Dedifferentiated amniotic fluid mesenchymal stem cell (primary cell): ENCODE measurements at regions not wholly inside any gene's neighbourhood (a gene's known extent, or its start where the extent isn't known, plus 50 kb on each side); places are given as distances from the start of the nearest gene placed in this dataset.

ENCODE experiments used
- DNase-seq: peaks from one replicate; pipeline ENCODE4 v3.0.0-alpha.2; 2016; ENCODE audit errors: extremely low spot score

DNA sequence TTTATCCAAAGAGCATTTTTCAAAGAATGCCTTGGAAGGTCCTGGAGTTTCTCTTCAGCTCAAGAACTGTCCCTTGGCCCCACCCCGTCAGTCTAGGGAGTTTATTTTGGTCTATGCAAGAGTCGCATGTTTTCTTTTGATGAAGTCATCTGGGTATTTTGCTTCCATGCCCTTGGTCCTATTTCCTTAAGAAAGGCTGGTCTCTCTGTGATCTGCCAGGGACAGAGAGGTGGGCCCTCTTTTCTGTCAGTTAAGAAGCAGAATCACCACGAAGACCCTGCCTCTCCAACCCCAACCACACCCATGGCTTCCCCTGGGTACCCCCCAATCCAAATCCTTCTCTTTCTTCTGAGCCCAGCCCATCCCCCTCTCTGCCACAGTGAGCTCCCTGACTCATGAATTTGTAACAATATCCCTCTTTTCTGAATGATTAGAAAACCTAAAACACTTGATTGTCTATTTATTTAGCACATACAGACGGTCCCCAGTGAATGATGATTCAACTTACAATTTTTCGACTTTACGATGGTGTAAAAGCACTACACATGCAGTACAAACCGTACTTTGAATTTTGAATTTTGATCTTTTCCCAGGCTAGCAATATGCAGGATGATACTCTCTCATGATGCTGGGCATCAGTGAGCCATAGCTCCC, 163.5 kb upstream of the ADRA1B start:
- DNase-seq: peak; percentile 28

DNA sequence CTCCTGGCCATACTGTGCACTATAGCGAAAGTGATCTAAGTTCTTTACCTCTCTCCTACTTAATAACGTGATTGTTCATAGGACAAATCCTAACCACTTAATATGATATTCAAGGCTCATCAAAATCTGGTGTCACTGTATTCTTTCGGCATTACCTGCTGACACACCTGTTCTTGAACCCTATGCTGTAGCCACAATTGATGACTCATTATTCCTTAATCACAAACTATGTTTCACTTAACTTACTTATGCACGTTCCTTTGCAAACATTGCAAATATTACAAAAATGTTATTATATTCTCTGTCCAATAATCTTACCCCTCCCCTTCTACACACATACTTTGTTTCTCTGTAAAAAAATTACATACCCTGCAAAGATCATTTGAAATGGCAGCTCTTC, 158.1 kb upstream of the ADRA1B start:
- no peak for DNase-seq

DNA sequence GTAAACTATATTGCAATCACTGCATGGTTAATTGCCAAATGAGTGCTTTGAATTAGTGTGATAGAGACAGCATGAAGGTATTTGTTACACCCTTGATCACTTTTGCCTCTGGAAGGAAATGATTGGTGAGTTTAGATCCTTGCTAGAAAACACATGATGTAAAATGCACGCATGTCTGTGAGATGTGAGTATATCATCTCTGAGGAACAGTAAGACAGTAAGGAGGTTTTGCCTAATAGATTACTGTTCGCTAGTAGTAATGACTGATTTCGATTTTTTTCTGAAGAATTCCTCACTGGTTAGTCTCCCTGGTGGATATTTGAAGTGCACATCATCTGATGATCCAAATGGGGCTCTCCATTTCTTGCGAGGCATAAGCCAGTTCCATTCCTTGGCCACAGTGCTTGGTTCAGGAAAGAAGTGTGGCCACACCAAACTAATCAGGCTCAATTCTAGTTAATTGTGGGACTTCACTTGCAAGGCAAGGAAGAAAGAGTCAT, 156.4 kb upstream of the ADRA1B start:
- no peak for DNase-seq

DNA sequence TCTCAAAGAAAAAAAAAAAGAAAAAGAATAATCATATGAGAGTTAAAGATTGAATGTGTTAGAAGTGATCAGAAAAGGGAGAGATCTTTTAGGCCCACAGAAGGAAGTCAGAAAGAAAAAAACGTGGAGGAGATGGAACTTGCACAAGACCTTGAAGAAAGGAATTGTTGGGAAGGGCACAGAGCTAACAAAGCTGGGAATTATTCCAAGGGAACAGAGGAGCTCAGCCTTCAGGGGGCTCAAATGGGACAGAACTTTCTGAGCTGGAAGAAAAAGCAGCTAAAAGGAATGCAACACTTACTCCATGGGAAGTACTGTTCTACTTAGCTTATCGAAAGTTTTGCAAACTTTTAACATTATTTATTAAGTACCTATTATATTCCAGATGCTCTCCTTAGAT, 153.4 kb upstream of the ADRA1B start:
- DNase-seq: no peak

DNA sequence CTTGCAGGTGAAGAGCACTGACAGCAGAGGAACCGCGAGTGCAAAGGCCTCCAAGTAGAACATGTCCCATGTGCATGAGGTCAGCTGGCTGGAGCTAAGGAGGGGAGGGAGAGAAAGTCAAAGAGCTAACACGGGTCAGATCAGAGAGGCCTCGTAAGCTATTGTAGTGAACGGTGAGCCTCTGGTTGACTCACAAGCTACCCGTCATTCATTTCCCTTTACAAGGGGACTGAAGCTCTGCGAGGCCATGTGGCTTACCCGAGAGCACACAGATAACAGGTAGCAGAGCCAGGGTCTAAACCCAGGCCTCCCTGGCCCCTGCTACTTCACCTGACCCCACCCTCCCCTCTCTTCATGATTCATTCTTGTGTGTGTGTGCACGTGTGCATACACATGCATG, 152.7 kb upstream of the ADRA1B start:
- DNase-seq: no peak

DNA sequence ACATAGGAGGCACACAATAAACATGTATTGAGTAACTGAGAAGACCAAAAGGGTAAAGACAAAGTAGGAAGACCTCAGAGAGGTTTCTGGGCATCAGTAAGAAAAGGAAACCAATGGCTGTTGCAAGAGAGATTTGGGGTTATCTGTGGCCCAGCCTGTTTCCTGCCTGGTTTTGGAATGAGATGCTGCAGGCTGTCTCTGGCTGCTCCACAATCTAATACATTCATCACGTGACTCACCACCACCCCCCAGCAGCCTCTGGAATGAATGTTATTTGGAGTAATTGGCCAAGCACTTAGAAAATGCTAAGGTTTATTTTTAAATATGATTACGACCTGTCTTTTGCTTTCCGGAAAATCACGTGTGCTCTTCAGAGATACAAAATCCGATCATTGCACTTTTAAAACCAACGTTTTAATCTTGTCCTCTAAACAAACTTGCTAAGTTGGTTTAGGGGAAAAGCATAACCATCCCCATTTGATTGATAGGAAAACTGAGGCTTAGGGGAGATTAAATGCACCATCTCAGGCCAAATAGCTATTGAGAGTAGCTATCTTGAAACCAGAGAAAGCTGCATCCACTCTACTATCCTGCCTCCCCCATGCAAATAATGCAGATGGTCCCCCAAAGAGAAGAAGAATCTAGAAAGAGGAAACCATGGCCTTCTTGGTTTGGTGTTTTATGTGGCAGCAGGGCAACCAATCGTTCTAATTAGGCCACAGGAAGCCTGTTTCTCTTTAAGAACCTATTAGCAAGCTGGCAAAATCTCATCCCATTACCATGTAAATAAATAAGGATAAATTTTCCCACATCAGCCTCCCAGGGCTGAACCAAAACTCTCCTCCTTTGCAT, 151.8 kb upstream of the ADRA1B start:
- DNase-seq: peak; percentile 65

DNA sequence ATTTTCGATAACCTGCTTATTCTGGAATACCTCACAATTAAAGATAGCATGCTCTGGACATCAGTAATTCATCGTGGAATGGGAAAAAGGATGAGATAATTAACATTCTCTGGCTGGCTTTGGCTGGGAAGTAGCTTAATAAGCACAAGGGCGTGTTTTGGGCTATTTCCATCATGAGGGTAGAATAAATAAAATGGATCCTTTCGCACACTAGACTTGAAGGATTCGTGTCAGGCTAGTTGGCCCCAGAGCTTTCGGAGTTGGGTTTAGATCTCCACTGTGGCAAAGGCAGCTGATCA, 151.2 kb upstream of the ADRA1B start:
- DNase-seq: no peak

DNA sequence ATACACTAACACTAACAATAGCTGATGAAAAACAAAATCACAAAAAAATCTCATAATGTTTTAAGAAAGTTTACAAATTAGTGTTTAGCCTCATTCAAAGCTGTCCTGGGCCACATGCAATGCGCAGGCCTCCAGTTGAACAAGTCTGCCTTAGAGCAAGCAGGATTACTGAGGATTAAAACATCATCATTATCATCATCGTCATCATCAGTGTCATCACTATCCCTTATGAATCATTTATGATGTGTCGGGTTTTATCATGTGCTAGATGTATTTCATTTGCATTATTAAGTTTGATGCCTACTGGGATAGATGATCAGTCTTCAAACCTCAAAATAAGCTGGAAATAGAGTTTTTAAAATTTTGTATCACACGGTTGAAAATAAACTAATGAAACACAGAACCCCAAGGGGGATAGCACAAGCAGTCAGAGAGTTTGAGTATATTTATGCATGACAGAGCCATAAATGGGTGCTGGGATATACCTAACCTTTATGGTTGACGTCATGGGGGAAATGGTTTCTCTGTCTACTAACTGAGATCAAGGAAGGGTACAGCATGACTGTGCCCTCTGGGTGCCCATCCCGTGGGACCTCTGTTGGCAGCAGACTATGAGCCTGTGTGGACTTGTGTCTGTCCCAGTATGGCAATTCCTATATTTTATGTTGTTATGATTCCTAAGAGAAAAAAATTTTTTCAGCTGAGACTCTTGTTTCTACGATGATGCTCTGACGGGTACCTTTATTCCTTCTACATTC, 150.3 kb upstream of the ADRA1B start:
- DNase-seq: no peak

DNA sequence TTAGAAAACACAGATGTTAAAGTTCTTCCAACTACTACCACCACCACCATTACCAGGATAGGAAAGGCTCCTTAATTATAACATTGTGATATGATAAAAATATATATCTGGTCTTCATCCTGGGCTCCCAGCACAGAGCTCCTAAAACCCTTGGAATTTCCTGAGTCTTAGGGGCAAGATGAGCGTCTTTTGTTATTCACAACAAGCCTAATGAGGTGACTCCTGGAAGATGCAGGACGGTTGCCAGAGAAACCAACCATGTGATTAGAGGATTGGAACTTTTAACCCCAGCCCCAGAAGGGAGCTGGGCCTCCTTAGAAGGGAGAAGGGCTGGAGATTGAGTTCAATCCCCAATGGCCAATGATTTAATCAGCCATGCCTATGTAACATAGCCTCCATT, 148.0 kb upstream of the ADRA1B start:
- DNase-seq: no peak

DNA sequence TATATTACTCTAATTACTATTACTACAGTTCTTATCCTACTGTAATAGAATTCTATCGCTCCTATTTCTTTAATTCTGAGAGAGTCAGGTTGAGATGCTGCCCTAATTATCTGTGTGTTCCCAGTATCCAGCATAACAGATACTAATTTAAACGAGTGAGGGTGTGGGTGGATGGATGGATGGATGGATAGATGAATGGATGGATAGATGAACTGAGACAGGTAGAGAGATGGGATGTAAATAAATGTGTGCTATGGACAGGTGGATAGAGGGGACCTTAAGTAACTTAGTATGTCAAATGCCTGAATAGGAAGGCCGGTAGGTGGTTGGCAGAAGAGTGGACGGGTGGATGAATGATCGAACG, 143.6 kb upstream of the ADRA1B start:
- DNase-seq: no peak

DNA sequence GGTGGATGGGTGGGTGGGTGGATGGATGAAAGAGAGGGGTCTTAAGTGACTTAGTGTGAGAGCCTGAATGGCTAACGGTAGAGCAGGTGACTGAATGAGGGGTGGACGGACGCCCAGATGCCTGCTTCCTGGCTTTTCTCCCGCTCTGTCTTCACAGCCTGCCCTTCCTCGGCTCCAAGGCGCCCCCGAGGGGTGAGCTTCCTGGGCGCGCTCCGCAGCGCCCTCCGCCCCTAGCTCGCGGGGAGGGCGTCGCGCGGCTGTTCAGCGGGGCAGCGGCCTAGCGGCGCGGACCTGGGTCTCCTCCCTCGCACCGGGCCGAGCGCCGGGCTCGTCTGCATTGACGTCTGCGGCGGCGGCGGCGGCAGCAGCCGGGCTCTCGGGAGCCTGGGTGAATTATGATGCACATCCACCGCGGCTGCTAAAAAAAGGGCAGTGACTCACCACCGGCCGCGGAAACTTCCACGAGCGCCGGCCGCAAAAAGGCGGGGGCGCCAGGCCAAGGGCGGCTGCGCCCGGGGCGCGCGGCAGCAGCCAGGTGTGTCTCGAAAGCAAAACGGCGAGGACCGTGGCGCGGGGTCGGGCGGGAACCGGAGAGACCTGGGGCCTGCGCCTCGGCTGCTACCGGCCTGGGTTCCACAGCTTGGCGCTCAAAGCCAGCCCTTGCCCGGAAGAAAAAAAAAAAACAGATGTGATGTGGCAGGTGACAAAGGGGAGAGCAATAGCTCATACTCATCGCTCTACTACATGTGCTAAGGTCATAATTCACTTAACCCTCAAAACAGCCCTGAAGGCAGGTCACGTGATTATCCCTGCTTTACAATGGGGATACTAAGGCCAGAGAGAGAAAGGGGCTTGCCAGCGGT, 143.0 kb upstream of the ADRA1B start:
- peak; percentile 63 for DNase-seq

DNA sequence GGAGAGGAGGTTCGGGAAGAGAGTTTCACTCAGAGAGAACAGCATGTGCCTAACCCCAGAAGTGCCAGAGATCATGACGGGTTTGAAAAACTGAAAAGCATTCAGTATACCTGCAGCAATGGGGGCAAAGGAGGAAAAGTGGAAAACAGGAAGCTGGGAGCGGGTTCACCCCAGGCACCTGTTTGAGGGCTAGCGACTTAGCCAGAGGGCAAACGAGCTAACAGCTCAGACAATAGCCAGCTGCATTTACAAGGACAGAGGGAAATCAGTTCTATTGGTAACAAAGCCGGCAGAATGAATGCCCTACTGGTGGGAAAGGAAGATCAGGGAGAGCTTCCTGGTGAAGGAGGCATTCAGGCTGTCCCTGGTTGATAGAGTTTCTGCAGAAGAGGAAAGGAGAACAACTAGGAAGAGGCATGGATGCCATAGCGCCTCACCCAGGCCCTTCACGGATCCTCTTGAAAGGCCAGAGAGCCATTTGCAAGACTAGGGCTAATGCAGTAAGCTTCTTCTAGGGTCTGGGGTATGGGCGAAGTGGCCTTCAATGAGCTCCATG, 141.7 kb upstream of the ADRA1B start:
- no peak for DNase-seq

DNA sequence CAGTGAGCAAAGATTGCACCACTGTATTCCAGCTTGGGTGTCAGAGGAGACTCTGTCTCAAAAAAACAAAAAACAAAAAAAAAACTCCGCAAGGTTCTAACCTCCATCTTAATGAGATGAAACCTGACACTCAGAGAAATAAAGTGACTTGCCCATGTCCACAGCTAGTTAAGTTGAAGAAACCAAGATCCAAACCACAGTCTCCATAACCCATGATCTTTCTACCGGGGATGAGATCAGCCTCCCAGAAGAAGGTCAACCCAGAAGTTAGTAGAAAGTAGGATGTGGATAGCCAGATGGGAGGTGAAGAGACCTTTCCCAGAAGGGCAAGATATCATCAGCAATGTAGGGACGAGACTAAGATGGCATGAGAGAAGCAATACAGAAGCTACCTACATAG, 140.4 kb upstream of the ADRA1B start:
- no peak for DNase-seq

DNA sequence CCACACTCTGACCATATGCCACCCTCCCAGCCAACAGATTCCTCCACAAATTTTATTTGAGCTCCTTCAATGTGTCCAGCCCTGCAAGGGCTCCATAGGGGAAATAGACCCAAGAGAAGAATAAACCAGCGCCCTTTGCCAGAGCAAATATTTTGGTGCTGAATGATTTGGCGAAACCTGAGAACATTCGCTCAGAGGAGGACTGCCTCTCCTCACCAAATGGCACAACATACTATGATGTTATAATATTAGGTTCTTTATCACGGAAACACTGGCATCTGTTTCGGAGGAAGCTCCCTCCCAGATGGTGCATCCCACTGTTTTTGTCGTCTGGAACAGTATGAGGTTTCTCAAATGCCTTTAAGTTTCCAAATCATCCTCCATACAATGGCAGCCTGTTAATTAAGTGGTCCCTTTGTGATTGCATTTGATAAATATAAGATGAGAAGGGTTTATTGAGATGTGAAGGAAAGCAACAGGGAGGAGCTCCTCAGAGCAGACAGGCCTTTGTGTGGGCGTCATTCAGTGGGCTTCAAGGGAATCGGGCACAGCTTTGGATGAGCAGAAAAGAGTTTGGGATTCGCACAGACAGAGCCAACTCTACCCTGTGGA, 139.1 kb upstream of the ADRA1B start:
- no peak for DNase-seq

DNA sequence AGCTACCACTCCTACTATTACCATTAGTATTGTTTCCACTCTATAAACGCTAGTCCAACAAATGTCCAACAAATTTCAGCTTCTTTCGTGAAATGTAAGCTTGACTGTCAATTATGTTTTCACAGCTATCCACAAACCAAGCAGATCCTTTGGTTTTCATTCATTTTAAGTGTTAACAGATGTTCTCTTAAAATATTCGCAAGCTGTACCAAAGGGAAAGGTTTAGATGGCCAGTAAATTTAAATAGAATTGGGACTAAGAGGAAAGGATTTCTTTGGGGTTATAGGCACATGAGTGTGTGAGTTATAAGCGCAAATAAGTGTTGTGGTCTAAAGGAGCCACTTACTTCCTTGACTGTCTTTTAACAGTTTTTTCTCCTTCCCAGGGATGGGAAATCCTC, 136.8 kb upstream of the ADRA1B start:
- DNase-seq: no peak

DNA sequence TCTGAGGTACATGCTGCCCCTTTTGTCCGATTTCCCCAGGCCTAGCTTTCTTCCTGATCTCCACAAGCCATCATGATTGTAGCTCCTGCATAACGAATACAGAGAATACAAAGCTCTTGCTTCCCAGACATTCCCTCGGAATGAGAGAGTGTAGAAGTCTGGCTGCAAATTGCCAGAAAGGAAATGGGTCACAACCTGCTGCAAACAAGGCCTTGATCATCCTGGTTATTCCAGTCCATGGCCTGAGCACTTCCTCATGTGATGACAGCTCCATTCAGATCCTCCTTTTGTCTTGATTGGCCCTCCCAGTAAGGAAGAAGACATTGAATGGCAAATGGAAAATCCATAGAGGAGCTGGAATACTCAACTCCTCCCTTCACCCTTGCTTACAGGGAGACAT, 136.0 kb upstream of the ADRA1B start:
- no peak for DNase-seq

DNA sequence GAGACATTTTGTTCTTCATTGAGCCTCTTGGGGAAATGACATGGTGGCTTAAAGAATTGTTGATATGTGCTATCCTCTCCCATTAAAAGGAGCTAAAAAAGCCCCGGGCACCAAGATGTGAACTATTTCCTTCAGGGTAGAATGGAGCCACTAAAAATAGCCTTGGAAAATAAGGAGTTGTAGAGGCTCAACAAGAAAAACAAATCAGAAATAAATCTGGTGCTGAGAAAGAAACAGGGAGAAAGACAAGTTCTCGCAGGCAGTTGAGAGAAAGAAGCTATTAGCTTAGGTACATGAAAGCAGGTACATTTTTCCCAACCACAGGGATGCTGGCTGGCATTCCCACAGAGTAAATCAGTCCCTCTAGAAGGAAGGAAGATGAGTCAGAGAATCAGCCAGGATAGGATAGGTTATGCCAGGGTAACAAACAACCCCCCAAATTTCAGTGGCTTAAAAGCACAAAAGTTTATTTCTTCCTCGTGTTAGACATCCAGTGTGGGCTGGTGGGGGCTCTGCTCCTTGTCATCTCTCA, 134.6 kb upstream of the ADRA1B start:
- no peak for DNase-seq

DNA sequence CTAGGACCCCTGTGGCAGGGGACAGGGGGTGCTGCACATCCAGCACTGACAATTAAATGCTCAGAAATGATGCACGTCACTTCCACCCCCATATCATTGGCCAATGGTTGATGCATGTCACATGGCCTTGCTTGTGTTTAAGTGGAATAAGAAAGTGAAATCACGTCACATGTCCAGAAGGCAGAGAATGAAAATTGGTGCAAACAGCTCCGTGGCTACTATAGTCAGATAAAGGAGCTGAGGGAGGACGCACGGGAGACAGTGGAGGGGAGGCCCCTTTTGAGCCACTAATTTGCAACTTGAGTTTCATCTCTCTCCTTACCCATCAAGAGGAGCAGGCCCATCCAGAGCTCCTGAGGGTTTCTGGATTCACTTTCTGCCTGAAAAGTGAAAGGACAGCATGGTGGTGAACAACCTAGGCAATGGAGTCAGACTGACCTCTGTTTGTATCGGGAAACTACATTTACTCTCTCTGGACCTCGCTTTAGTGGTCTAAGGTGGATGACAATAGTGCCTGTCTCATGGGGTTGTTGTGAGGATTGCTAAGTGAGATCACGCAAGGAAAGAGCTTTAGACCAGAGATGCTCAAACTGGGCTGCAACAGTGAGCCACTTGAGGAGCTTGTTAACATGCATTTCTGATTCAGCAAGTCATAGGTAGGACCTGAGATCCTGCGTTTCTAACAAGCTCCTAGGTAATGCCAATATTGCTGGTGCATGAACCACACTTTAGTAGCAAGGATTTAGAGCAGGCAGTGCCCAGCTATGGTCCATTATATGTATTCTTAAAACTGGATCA, 133.9 kb upstream of the ADRA1B start:
- DNase-seq: no peak

DNA sequence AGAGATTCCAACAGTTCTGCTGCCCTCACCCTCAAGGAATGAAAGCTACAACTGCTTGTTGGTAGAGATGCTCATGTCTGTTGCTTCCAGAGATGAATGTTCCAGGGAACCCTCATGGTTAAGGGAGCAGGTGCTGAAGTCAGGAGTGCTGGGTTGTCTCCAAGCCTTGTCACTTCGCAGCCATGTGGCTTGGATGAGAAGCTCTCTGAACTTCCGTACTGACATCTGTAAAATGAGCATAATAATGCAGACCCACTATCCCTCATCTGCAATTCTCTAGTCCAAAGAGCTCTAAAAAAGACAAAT, 133.3 kb upstream of the ADRA1B start:
- no peak for DNase-seq

DNA sequence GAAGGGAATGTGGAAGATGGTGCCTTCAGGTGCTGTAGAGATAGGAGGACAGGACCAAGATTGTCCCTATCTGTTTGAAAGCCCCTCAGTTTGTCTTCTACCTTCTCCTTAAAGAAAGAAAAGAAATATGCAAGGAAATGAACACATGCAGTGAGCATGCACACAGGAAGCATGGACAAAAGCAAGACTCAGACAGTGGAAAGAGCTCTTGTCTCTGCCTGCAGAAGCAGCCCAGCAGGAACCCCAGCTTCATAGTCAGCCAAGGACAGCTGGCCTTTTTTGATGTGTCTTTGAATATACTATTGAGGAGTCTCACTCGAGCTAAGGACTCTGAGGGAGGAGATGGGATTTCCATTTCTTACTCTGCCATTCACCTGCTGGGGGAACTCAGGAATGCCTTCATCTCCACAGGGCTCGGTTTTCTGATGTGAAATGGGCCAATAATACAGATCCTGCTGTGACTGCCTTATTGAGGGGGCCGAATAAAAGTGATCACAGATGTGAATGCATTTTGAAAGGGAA, 132.5 kb upstream of the ADRA1B start:
- no peak for DNase-seq
